Endothelial cell of umbilical vein (primary cell): ENCODE measurements at regions not wholly inside any gene's neighbourhood (a gene's known extent, or its start where the extent isn't known, plus 50 kb on each side); places are given as distances from the start of the nearest gene placed in this dataset.

Experiments used
- BruUV-seq: library from RNA; stranded (reverse); fragments of 400-500 nt; replicated peaks from 2 replicates; lab custom pipeline; 2021; lab: Mats Ljungman, UMichigan
- CTCF ChIA-PET: fragments of 300-600, 350-600 bp; sonication (Branson Sonifier 250); formaldehyde crosslinking; loops from one replicate; lab custom pipeline; 2021; ENCODE audit warnings: antibody characterized with exemption, inconsistent platforms; lab: Charles Lee
- POLR2A ChIA-PET: fragments of 300-600, 350-600 bp; sonication (Branson Sonifier 250); formaldehyde crosslinking; loops from one replicate; lab custom pipeline; 2021; ENCODE audit warnings: antibody characterized with exemption, inconsistent platforms; lab: Charles Lee
- DNase-seq: peaks from one replicate; pipeline ENCODE4 v3.0.0-alpha.2; 2011; ENCODE audit warnings: low read depth, low spot score
- FAIRE-seq: peaks from 2 replicates; lab custom pipeline; 2011; peaks lifted over from hg19 to GRCh38; lab: Jason Lieb, UNC
- H2AFZ ChIP-seq: 2 replicates; pipeline ENCODE4 v1.6.0; 2012; ENCODE audit warnings: low read depth, low read length, control low read depth, inconsistent platforms
- H3K27ac ChIP-seq: 2 replicates; pipeline ENCODE4 v1.5.1; 2011; ENCODE audit warnings: low read depth, mild to moderate bottlenecking, control low read depth, low read length, moderate library complexity; ENCODE audit not compliant: insufficient read depth
- H3K27me3 ChIP-seq, 2 experiments: 2 replicates each; pipeline versions ENCODE4 v1.6.0 to v1.6.1; 2011; ENCODE audit warnings: low read length in 2 of 2, mixed read lengths in 1 of 2; ENCODE audit not compliant: control insufficient read depth in 2 of 2, insufficient read depth in 2 of 2
- H3K36me3 ChIP-seq, 2 experiments: 2 replicates in 1 of 2; 3 replicates in 1 of 2; pipeline ENCODE4 v1.5.1; 2011; ENCODE audit warnings: low read length in 2 of 2, mild to moderate bottlenecking in 1 of 2, moderate library complexity in 1 of 2; ENCODE audit not compliant: control insufficient read depth in 2 of 2, insufficient read depth in 2 of 2; ENCODE audit errors: extremely low read depth in 1 of 2
- H3K4me1 ChIP-seq: 3 replicates; pipeline ENCODE4 v1.5.1; 2011; ENCODE audit warnings: mild to moderate bottlenecking, low read length; ENCODE audit not compliant: control insufficient read depth, insufficient read depth; ENCODE audit errors: extremely low read depth
- H3K4me2 ChIP-seq: 2 replicates; pipeline ENCODE4 v1.6.1; 2011; ENCODE audit warnings: low read length, control low read depth, mixed read lengths; ENCODE audit not compliant: insufficient read depth
- H3K4me3 ChIP-seq, 3 experiments: fragments of 200-600 bp in 1 of 3; sonication (generic), shearing (Covaris generic) in 1 of 3; replicated peaks in 1 of 3; 2 replicates each; pipeline ENCODE4 v1.5.1; 2011 to 2016; ENCODE audit warnings: control low read depth in 3 of 3, low read length in 3 of 3, mild to moderate bottlenecking in 2 of 3, inconsistent platforms in 1 of 3, low read depth in 1 of 3, moderate library complexity in 1 of 3; ENCODE audit not compliant: insufficient read depth in 1 of 3
- H3K79me2 ChIP-seq: 2 replicates; pipeline ENCODE4 v1.6.0; 2012; ENCODE audit warnings: low read length, inconsistent platforms; ENCODE audit not compliant: control insufficient read depth, insufficient read depth
- H3K9ac ChIP-seq: replicated peaks from 2 replicates; pipeline ENCODE3; 2011; ENCODE audit warnings: low read length, control low read depth; ENCODE audit not compliant: insufficient read depth; ENCODE audit errors: extremely low read depth
- H3K9me1 ChIP-seq: replicated peaks from 3 replicates; pipeline ENCODE4 v1.6.0; 2011; ENCODE audit warnings: mild to moderate bottlenecking, low read length; ENCODE audit not compliant: control insufficient read depth, insufficient read depth; ENCODE audit errors: extremely low read depth
- H3K9me3 ChIP-seq: replicated peaks from 2 replicates; pipeline ENCODE4 v1.5.1; 2012; ENCODE audit warnings: low read length, inconsistent platforms; ENCODE audit not compliant: control insufficient read depth, insufficient read depth
- H4K20me1 ChIP-seq: replicated peaks from 2 replicates; pipeline ENCODE3; 2011; ENCODE audit warnings: mild to moderate bottlenecking, low read length; ENCODE audit not compliant: control insufficient read depth, insufficient read depth; ENCODE audit errors: extremely low read depth
- CTCF ChIP-seq, 2 donors: IDR thresholded peaks; 1 replicate in 1 of 2; 2 replicates in 1 of 2; pipeline ENCODE4 v1.5.1; 2011; ENCODE audit warnings: low read length in 2 of 2, mild to moderate bottlenecking in 2 of 2, moderate library complexity in 2 of 2, control low read depth in 1 of 2, inconsistent platforms in 1 of 2, low read depth in 1 of 2; ENCODE audit not compliant: insufficient read depth in 1 of 2; ENCODE audit errors: extremely low read depth in 1 of 2
- EZH2 ChIP-seq: IDR thresholded peaks from 2 replicates; pipeline ENCODE4 v1.6.1; 2012; ENCODE audit warnings: borderline replicate concordance, low read depth, mild to moderate bottlenecking, moderate library complexity, low read length, inconsistent platforms; ENCODE audit not compliant: severe bottlenecking
- FOS ChIP-seq: IDR thresholded peaks from 2 replicates; pipeline ENCODE4 v1.6.1; 2011; ENCODE audit warnings: mild to moderate bottlenecking, low read length, moderate library complexity, borderline replicate concordance; ENCODE audit not compliant: insufficient read depth
- GATA2 ChIP-seq: IDR thresholded peaks from 2 replicates; pipeline ENCODE4 v1.7.0; 2011; ENCODE audit warnings: low read depth, mild to moderate bottlenecking, moderate library complexity, mixed read lengths, low read length; ENCODE audit not compliant: insufficient read length, insufficient read depth
- JUN ChIP-seq: IDR thresholded peaks from 2 replicates; pipeline ENCODE4 v1.6.1; 2011; ENCODE audit warnings: borderline replicate concordance, low read depth; ENCODE audit not compliant: insufficient read length, insufficient read depth
- MAX ChIP-seq: IDR thresholded peaks from 2 replicates; pipeline ENCODE4 v1.6.1; 2011; ENCODE audit not compliant: insufficient read depth, insufficient read length
- MYC ChIP-seq: IDR thresholded peaks from one replicate; pipeline ENCODE4 v1.6.1; 2011; ENCODE audit warnings: mild to moderate bottlenecking, low read depth, low read length
- POLR2A ChIP-seq: IDR thresholded peaks from 2 replicates; pipeline ENCODE4 v1.6.1; 2012; ENCODE audit warnings: low read depth, mild to moderate bottlenecking, control low read depth, low read length
- POLR2AphosphoS5 ChIP-seq: IDR thresholded peaks from 2 replicates; pipeline ENCODE4 v1.6.1; 2012; ENCODE audit warnings: low read depth, mild to moderate bottlenecking, control low read depth, low read length, moderate library complexity; ENCODE audit not compliant: insufficient read depth
- dilution Hi-C: fragments of 300-500 bp; cut with MboI; formaldehyde crosslinking; loops from one replicate; pipeline ENCODE4 v1.15.0; 2019; ENCODE audit warnings: low sequenced_read_pairs; ENCODE audit not compliant: extremely low pct_ligation_motif_present
- intact Hi-C: fragments of 100-400 bp; cut with micrococcal nuclease; formaldehyde crosslinking; loops from one replicate; pipeline ENCODE4 v1.10.0; 2022

GRCh38 chr14:54192610-54193009 lies 204.2 kb upstream of the CDKN3 start:
- CTCF ChIA-PET: no interaction called here
- no peak overlapping the region for H3K27ac ChIP-seq
- H3K9me1 ChIP-seq: no peaks in the 10 kb centered on the region
- DNase-seq (no peak), FAIRE-seq (no peak)
- intact Hi-C loops: no loop called here
- no TSS peak for BruUV-seq
- TF ChIP-seq POLR2AphosphoS5 (no peak), JUN (no peak), POLR2A (no peak), MAX (no peak), GATA2 (no peak), CTCF (IDR thresholded peaks at IDR 0.05; ENCODE audit: extremely low read depth in 1 of 2, insufficient read depth in 1 of 2, low read depth in 1 of 2, low read length in 2 of 2) (no peak), EZH2 (no peak), MYC (no peak), FOS (no peak)
- no peak overlapping the region for H3K9ac ChIP-seq
- H2AFZ ChIP-seq: no peak overlapping the region
- peaks cover 26% of the 10 kb centered on the region for H3K4me1 ChIP-seq
- POLR2A ChIA-PET: no interaction called here
- no peak overlapping the region for H3K4me2 ChIP-seq
- dilution Hi-C loops: no loop called here
- H3K4me3 ChIP-seq: no peak overlapping the region
- no peaks in the 10 kb centered on the region for H3K9me3 ChIP-seq
- H4K20me1 ChIP-seq: no peaks in the 10 kb centered on the region
- H3K79me2 ChIP-seq: no peaks in the 10 kb centered on the region
- no peaks in the 10 kb centered on the region for H3K36me3 ChIP-seq
- H3K27me3 ChIP-seq: no peaks in the 10 kb centered on the region
